ENCODE measurements at regions not wholly inside any gene's neighbourhood (a gene's known extent, or its start where the extent isn't known, plus 50 kb on each side); places are given as distances from the start of the nearest gene placed in this dataset.
A peak's percentile ranks its signal among the peaks of the same experiment; 100 is the strongest.
"Not testable (repeated sequence)": the region's sequence is repeated elsewhere in the genome, so short reads cannot be mapped to it uniquely, and the experiment has no call there.

GRCh38 chr2:32886397-32887055 is 60.2 kb upstream of the LTBP1 start:
- in situ Hi-C loops (cut with HindIII; ENCODE audit: extremely low pct_ligation_motif_present, low pct_unique_long_range_greater_than_20kb); H3K4me1 ChIP-seq (ENCODE audit: insufficient read depth, low read length); H3K79me2 ChIP-seq (ENCODE audit: insufficient read depth, low read length); H3K9me3 ChIP-seq (ENCODE audit: low read length); POLR2A ChIA-PET; H2AFZ ChIP-seq (ENCODE audit: low read length); BruUV-seq (replicated peaks); H4K20me1 ChIP-seq (ENCODE audit: insufficient read depth, low read length); H3K9ac ChIP-seq (ENCODE audit: insufficient read depth, low read depth, low read length); ATAC-seq; intact Hi-C loops (cut with micrococcal nuclease; ENCODE audit: unreplicated experiment); H3K36me3 ChIP-seq (replicated peaks in 1 of 2; ENCODE audit: control insufficient read depth in 1 of 2, insufficient read depth in 2 of 2, low read length in 2 of 2); H3K27me3 ChIP-seq (ENCODE audit: control insufficient read depth in 1 of 2, insufficient read depth in 2 of 2, low read length in 2 of 2); DNase-seq (ENCODE audit: low spot score); CTCF ChIA-PET (ENCODE audit: low intra/inter-chr PET ratio, low total read pairs); H3K4me3 ChIP-seq (replicated peaks in 1 of 3; ENCODE audit: insufficient read depth in 1 of 3, low read depth in 2 of 3, low read length in 3 of 3); H3K4me2 ChIP-seq (ENCODE audit: low read depth, low read length); H3K27ac ChIP-seq (ENCODE audit: extremely low read length, insufficient read depth, low read length); FAIRE-seq: not testable (repeated sequence)
- 51% methylated on average over 7 of the region's 34 CpGs for WGBS (ENCODE audit: low lambda C conversion rate)

GRCh38 chr2:32887125-32887524 is 59.6 kb upstream of the LTBP1 start:
- no peak for FAIRE-seq
- no peak for ATAC-seq
- H3K9me3 ChIP-seq (ENCODE audit: low read length): no peaks in the 10 kb centered on the region
- no peak for DNase-seq (ENCODE audit: low spot score)
- intact Hi-C loops (cut with micrococcal nuclease; ENCODE audit: unreplicated experiment): no loop called here
- ChIA-PET POLR2A (no interaction called here), CTCF (ENCODE audit: low intra/inter-chr PET ratio, low total read pairs) (no interaction called here)
- H3K79me2 ChIP-seq (ENCODE audit: insufficient read depth, low read length): no peaks in the 10 kb centered on the region
- H3K27me3 ChIP-seq (ENCODE audit: control insufficient read depth in 1 of 2, insufficient read depth in 2 of 2, low read length in 2 of 2): peaks cover 1 to 2% of the 10 kb centered on the region in 2 experiments; a peak in 1 of 5 replicates
- no peak overlapping the region for H2AFZ ChIP-seq (ENCODE audit: low read length)
- in situ Hi-C loops (cut with HindIII; ENCODE audit: extremely low pct_ligation_motif_present, low pct_unique_long_range_greater_than_20kb): no loop called here
- H3K4me3 ChIP-seq (replicated peaks in 1 of 3; ENCODE audit: insufficient read depth in 1 of 3, low read depth in 2 of 3, low read length in 3 of 3): no peak overlapping the region
- no TSS peak for BruUV-seq (replicated peaks)
- H3K4me2 ChIP-seq (ENCODE audit: low read depth, low read length): no peak overlapping the region
- peak; percentile 76 for TF ChIP-seq MAFF (IDR thresholded peaks at IDR 0.05; ENCODE audit: low read depth, low read length)
- TF ChIP-seq TBL1XR1 (IDR thresholded peaks at IDR 0.05; ENCODE audit: borderline replicate concordance, low read length, partially characterized antibody): no peak
- TF ChIP-seq MAFK (conservative IDR thresholded peaks at IDR 0.05 in 1 of 2, IDR thresholded peaks at IDR 0.05 in 1 of 2; ENCODE audit: low read length in 2 of 2): peak; percentile 59 to 82; a peak in 3 of 4 replicates
- H3K9ac ChIP-seq (ENCODE audit: insufficient read depth, low read depth, low read length): no peak overlapping the region
- H3K36me3 ChIP-seq (replicated peaks in 1 of 2; ENCODE audit: control insufficient read depth in 1 of 2, insufficient read depth in 2 of 2, low read length in 2 of 2): no peaks in the 10 kb centered on the region
- H3K4me1 ChIP-seq (ENCODE audit: insufficient read depth, low read length): no peaks in the 10 kb centered on the region
- H4K20me1 ChIP-seq (ENCODE audit: insufficient read depth, low read length): no peaks in the 10 kb centered on the region
- no peak overlapping the region for H3K27ac ChIP-seq (ENCODE audit: extremely low read length, insufficient read depth, low read length)
- WGBS (ENCODE audit: low lambda C conversion rate): 30% methylated on average over 2 of the region's 2 CpGs
